Activated CD8-positive, alpha-beta T cell treated with anti-CD3 and anti-CD28 coated beads, Interleukin-2, amount 10 ng/mL, durations not matched to agents 7 days and 5 days (primary cell): ENCODE measurements at regions not wholly inside any gene's neighbourhood (a gene's known extent, or its start where the extent isn't known, plus 50 kb on each side); places are given as distances from the start of the nearest gene placed in this dataset.

Source experiments
- ATAC-seq: fragments of 150-1000 bp; cut with Tn5 transposase; one replicate; pipeline ENCODE4 v1.10.0; 2021; ENCODE audit warnings: moderate library complexity
- CTCF ChIA-PET: fragments of 350-600 bp; sonication (Branson Sonifier 250); formaldehyde crosslinking; loops from one replicate; lab custom pipeline; 2021; ENCODE audit warnings: antibody characterized with exemption; lab: Charles Lee
- POLR2A ChIA-PET: fragments of 350-600 bp; sonication (Branson Sonifier 250); formaldehyde crosslinking; loops from one replicate; lab custom pipeline; 2021; ENCODE audit warnings: antibody characterized with exemption; lab: Charles Lee
- DNase-seq: peaks from one replicate; pipeline ENCODE4 v3.0.0-alpha.2; 2020
- H3K27ac Mint-ChIP-seq: one replicate; pipeline ENCODE4 v1.8.0; 2021; ENCODE audit warnings: mild to moderate bottlenecking, mixed read lengths
- H3K27me3 Mint-ChIP-seq: one replicate; pipeline ENCODE4 v1.8.0; 2021; ENCODE audit warnings: low read depth, mixed read lengths
- H3K36me3 Mint-ChIP-seq: one replicate; pipeline ENCODE4 v1.8.0; 2021; ENCODE audit warnings: low read depth, mixed read lengths
- H3K4me1 Mint-ChIP-seq: one replicate; pipeline ENCODE4 v1.8.0; 2021; ENCODE audit warnings: low read depth, mixed read lengths
- H3K4me3 Mint-ChIP-seq: one replicate; pipeline ENCODE4 v1.8.0; 2021; ENCODE audit warnings: mild to moderate bottlenecking, mixed read lengths
- H3K9me3 Mint-ChIP-seq: one replicate; pipeline ENCODE4 v1.8.0; 2022; ENCODE audit warnings: mixed read lengths; ENCODE audit not compliant: insufficient read depth

- ChIA-PET POLR2A (no interaction called here), CTCF (no interaction called here)
- peaks cover 3% of the 10 kb centered on the region for H3K9me3 Mint-ChIP-seq
- DNase-seq (no peak), ATAC-seq (no peak)
- H3K36me3 Mint-ChIP-seq = no peaks in the 10 kb centered on the region
- no peak overlapping the region for H3K4me3 Mint-ChIP-seq
- no peak overlapping the region for H3K27ac Mint-ChIP-seq
- no peaks in the 10 kb centered on the region for H3K27me3 Mint-ChIP-seq
- H3K4me1 Mint-ChIP-seq = no peaks in the 10 kb centered on the region
These were observed 2659.4 kb upstream of the PCDH20 start for GRCh38 chr13:64074971-64075474.

GRCh38 chr13:64073203-64073602, 2657.6 kb upstream of the PCDH20 start:
- Mint-ChIP-seq H3K27ac (no peak overlapping the region), H3K4me1 (no peaks in the 10 kb centered on the region), H3K4me3 (no peak overlapping the region), H3K36me3 (no peaks in the 10 kb centered on the region), H3K27me3 (no peaks in the 10 kb centered on the region), H3K9me3 (peaks cover 3% of the 10 kb centered on the region)
- ATAC-seq (no peak), DNase-seq (no peak)
- CTCF ChIA-PET = no interaction called here
- POLR2A ChIA-PET = no interaction called here

GRCh38 chr13:64071352-64071751, 2655.7 kb upstream of the PCDH20 start:
- Mint-ChIP-seq H3K4me1 (no peaks in the 10 kb centered on the region), H3K36me3 (no peaks in the 10 kb centered on the region), H3K4me3 (no peak overlapping the region), H3K9me3 (peaks cover 3% of the 10 kb centered on the region), H3K27ac (no peak overlapping the region), H3K27me3 (no peaks in the 10 kb centered on the region)
- DNase-seq (no peak), ATAC-seq (no peak)
- POLR2A ChIA-PET = no interaction called here
- CTCF ChIA-PET = no interaction called here

- Mint-ChIP-seq H3K4me1 (no peaks in the 10 kb centered on the region), H3K27ac (no peak overlapping the region), H3K36me3 (no peaks in the 10 kb centered on the region), H3K9me3 (peaks cover 3% of the 10 kb centered on the region), H3K27me3 (no peaks in the 10 kb centered on the region), H3K4me3 (no peak overlapping the region)
- no peak for ATAC-seq
- CTCF ChIA-PET = no interaction called here
- POLR2A ChIA-PET = no interaction called here
- DNase-seq = no peak
These were observed 2654.2 kb upstream of the PCDH20 start for GRCh38 chr13:64069892-64070291.

GRCh38 chr13:64066711-64067110, 2651.1 kb upstream of the PCDH20 start:
- Mint-ChIP-seq H3K4me3 (no peak overlapping the region), H3K9me3 (peaks cover 2% of the 10 kb centered on the region), H3K36me3 (no peaks in the 10 kb centered on the region), H3K27me3 (no peaks in the 10 kb centered on the region), H3K4me1 (no peaks in the 10 kb centered on the region), H3K27ac (no peak overlapping the region)
- ATAC-seq = no peak
- ChIA-PET CTCF (no interaction called here), POLR2A (no interaction called here)
- no peak for DNase-seq

GRCh38 chr13:64061649-64062048, 2646.0 kb upstream of the PCDH20 start:
- Mint-ChIP-seq H3K4me3 (no peak overlapping the region), H3K27ac (no peak overlapping the region), H3K9me3 (peaks cover 8% of the 10 kb centered on the region), H3K36me3 (no peaks in the 10 kb centered on the region), H3K4me1 (no peaks in the 10 kb centered on the region), H3K27me3 (no peaks in the 10 kb centered on the region)
- DNase-seq = no peak
- ChIA-PET POLR2A (no interaction called here), CTCF (no interaction called here)
- no peak for ATAC-seq

GRCh38 chr13:64057372-64058020, 2641.8 kb upstream of the PCDH20 start:
- no peaks in the 10 kb centered on the region for H3K4me1 Mint-ChIP-seq
- ChIA-PET CTCF (no interaction called here), POLR2A (no interaction called here)
- no peak for DNase-seq
- H3K9me3 Mint-ChIP-seq = peaks cover 13% of the 10 kb centered on the region
- no peaks in the 10 kb centered on the region for H3K36me3 Mint-ChIP-seq
- H3K27ac Mint-ChIP-seq = no peak overlapping the region
- no peak for ATAC-seq
- no peaks in the 10 kb centered on the region for H3K27me3 Mint-ChIP-seq
- no peak overlapping the region for H3K4me3 Mint-ChIP-seq

GRCh38 chr13:64054321-64054720, 2638.7 kb upstream of the PCDH20 start:
- DNase-seq (no peak), ATAC-seq (no peak)
- Mint-ChIP-seq H3K27me3 (no peaks in the 10 kb centered on the region), H3K27ac (no peak overlapping the region), H3K36me3 (no peaks in the 10 kb centered on the region), H3K4me3 (no peak overlapping the region), H3K4me1 (no peaks in the 10 kb centered on the region), H3K9me3 (peaks cover 10% of the 10 kb centered on the region)
- ChIA-PET POLR2A (no interaction called here), CTCF (no interaction called here)

- Mint-ChIP-seq H3K27me3 (no peaks in the 10 kb centered on the region), H3K9me3 (peaks cover 11% of the 10 kb centered on the region), H3K27ac (no peak overlapping the region), H3K4me3 (no peak overlapping the region), H3K4me1 (no peaks in the 10 kb centered on the region), H3K36me3 (no peaks in the 10 kb centered on the region)
- DNase-seq (no peak), ATAC-seq (no peak)
- POLR2A ChIA-PET = no interaction called here
- CTCF ChIA-PET = no interaction called here
These were observed 2636.9 kb upstream of the PCDH20 start for GRCh38 chr13:64052521-64052920.

GRCh38 chr13:64051278-64051677, 2635.6 kb upstream of the PCDH20 start:
- Mint-ChIP-seq H3K9me3 (peaks cover 15% of the 10 kb centered on the region), H3K4me3 (no peak overlapping the region), H3K27me3 (no peaks in the 10 kb centered on the region), H3K4me1 (no peaks in the 10 kb centered on the region), H3K36me3 (no peaks in the 10 kb centered on the region), H3K27ac (no peak overlapping the region)
- no peak for ATAC-seq
- CTCF ChIA-PET = no interaction called here
- DNase-seq = no peak
- POLR2A ChIA-PET = no interaction called here

- ChIA-PET CTCF (no interaction called here), POLR2A (no interaction called here)
- H3K4me1 Mint-ChIP-seq = no peaks in the 10 kb centered on the region
- no peak for ATAC-seq
- H3K27me3 Mint-ChIP-seq = no peaks in the 10 kb centered on the region
- no peaks in the 10 kb centered on the region for H3K36me3 Mint-ChIP-seq
- H3K4me3 Mint-ChIP-seq = no peak overlapping the region
- H3K9me3 Mint-ChIP-seq = peaks cover 10% of the 10 kb centered on the region
- no peak overlapping the region for H3K27ac Mint-ChIP-seq
- DNase-seq = no peak
These were observed 2625.6 kb upstream of the PCDH20 start for GRCh38 chr13:64041296-64041695.

- POLR2A ChIA-PET = no interaction called here
- ATAC-seq (no peak), DNase-seq (no peak)
- Mint-ChIP-seq H3K4me1 (no peaks in the 10 kb centered on the region), H3K27me3 (no peaks in the 10 kb centered on the region), H3K27ac (no peak overlapping the region), H3K9me3 (peaks cover 4% of the 10 kb centered on the region), H3K4me3 (no peak overlapping the region), H3K36me3 (no peaks in the 10 kb centered on the region)
- CTCF ChIA-PET = no interaction called here
These were observed 2618.3 kb upstream of the PCDH20 start for GRCh38 chr13:64033921-64034320.
